ENCODE measurements at regions not wholly inside any gene's neighbourhood (a gene's known extent, or its start where the extent isn't known, plus 50 kb on each side); places are given as distances from the start of the nearest gene placed in this dataset.

GRCh38 chr18:25818505-25818904 lies 271.9 kb downstream of the SS18 start:
- no peak overlapping the region for H3K27ac ChIP-seq
- H3K4me1 ChIP-seq (replicated peaks): no peaks in the 10 kb centered on the region
- TF ChIP-seq POLR2AphosphoS5 (IDR thresholded peaks at IDR 0.05) (no peak), CTCF (IDR thresholded peaks at IDR 0.05) (no peak), POLR2A (IDR thresholded peaks at IDR 0.05) (no peak)
- intact Hi-C loops (cut with DNase I): no loop called here
- no peak for DNase-seq (ENCODE audit: low spot score)
- H3K9me3 ChIP-seq: no peaks in the 10 kb centered on the region
- no peaks in the 10 kb centered on the region for H3K27me3 ChIP-seq (replicated peaks; ENCODE audit: insufficient read depth)
- WGBS: 90% methylated on average over 6 of the region's 6 CpGs
- no peak overlapping the region for H3K4me3 ChIP-seq
- H3K36me3 ChIP-seq: no peaks in the 10 kb centered on the region

DNA sequence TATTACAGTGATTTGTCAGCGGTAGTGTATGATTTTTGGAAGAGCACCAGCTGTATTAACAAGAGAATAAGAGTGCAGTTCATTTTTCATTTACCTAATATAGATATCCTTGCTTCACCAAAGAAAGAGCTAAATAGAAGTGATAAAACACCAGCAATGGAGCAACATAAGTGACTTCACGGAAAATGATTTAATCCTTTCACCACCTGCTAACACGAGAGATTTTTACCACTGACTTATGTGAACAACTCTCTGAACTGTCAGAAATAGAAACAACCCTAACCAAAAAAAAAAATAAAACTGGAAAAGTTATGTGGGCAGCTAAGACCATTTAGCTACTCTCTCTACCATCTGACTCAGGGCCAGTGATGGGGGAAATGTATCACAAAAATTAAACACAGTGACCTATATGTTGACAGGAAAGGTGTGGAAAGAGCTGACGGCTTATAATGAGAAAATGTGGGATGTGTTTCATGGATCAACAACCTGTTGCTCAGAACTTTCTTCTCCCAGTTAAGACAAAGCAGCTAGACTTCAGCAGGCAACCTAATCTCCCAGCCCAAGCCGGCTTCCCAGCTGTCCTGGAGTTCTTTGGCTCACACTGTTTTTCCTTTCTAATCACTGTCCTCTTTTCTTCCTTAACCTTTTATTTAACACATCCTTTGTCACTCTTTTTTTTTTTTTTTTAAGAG lies 272.7 kb downstream of the SS18 start:
- no peak for DNase-seq (ENCODE audit: low spot score)
- Histone ChIP-seq H3K4me3 (no peak overlapping the region), H3K9me3 (no peaks in the 10 kb centered on the region), H3K27ac (no peak overlapping the region), H3K36me3 (no peaks in the 10 kb centered on the region), H3K27me3 (replicated peaks; ENCODE audit: insufficient read depth) (no peaks in the 10 kb centered on the region), H3K4me1 (replicated peaks) (no peaks in the 10 kb centered on the region)
- intact Hi-C loops (cut with DNase I): no loop called here
- WGBS: 66% methylated on average over 5 of the region's 5 CpGs
- TF ChIP-seq POLR2AphosphoS5 (IDR thresholded peaks at IDR 0.05) (no peak), POLR2A (IDR thresholded peaks at IDR 0.05) (no peak), CTCF (IDR thresholded peaks at IDR 0.05) (no peak)

DNA sequence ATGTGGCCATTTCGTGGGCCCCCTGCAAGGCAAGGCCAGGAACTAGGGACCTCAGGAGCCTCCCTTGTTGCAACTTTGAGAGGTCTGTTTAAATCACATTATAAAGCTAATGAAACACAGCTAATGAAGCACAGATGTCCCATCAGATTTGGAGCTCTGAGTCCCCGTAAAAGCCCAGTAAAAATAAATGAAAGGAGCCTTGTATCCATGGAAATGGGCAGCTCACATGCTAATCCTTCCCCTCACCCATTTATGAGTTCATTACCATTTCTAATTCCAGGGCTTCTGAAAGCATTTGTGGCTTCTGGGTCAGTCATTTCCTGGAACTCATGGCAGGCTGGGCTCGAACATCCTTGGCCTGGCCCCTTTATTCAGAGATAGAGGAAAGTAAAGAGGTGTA lies 274.8 kb downstream of the SS18 start:
- Histone ChIP-seq H3K9me3 (no peaks in the 10 kb centered on the region), H3K27me3 (replicated peaks; ENCODE audit: insufficient read depth) (no peaks in the 10 kb centered on the region), H3K4me1 (replicated peaks) (no peaks in the 10 kb centered on the region), H3K4me3 (no peak overlapping the region), H3K36me3 (no peaks in the 10 kb centered on the region), H3K27ac (no peak overlapping the region)
- WGBS: 57% methylated on average over 3 of the region's 3 CpGs
- DNase-seq (ENCODE audit: low spot score): no peak
- TF ChIP-seq CTCF (IDR thresholded peaks at IDR 0.05): no peak
- TF ChIP-seq POLR2A (IDR thresholded peaks at IDR 0.05): no peak
- TF ChIP-seq POLR2AphosphoS5 (IDR thresholded peaks at IDR 0.05): no peak
- intact Hi-C loops (cut with DNase I): no loop called here

DNA sequence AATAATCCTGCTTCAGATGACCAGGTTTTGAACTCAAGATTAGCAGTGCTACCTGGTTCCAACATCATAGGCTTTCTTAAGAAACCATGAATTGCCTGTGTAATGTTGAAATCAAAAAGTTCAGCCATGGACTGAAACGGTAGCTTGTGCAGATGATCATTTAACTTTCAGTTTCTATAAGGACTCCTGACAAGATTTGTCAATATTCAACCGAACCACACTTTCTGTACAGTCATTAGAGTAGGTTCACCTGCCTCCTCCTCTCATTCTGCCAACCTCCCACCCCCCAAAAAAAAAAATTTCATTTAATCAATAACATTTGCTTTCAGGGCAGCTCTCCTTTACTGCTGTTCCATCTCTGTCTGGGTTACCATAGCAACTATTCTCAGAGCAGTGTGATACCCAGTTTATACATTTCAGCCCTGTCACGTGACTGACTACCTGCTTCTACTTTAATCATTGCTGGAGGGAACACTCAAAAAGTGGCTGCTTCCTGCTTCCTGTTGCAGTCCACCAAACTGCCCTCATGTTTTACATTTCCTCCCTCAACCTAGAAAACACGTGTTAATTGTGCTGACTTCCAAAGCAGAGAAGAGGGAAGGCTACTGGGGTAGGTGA lies 275.5 kb downstream of the SS18 start:
- intact Hi-C loops (cut with DNase I): no loop called here
- DNase-seq (ENCODE audit: low spot score): no peak
- H3K27me3 ChIP-seq (replicated peaks; ENCODE audit: insufficient read depth): no peaks in the 10 kb centered on the region
- H3K27ac ChIP-seq: no peak overlapping the region
- TF ChIP-seq POLR2A (IDR thresholded peaks at IDR 0.05): no peak
- no peak for TF ChIP-seq CTCF (IDR thresholded peaks at IDR 0.05)
- no peak for TF ChIP-seq POLR2AphosphoS5 (IDR thresholded peaks at IDR 0.05)
- H3K9me3 ChIP-seq: no peaks in the 10 kb centered on the region
- H3K4me1 ChIP-seq (replicated peaks): no peaks in the 10 kb centered on the region
- H3K4me3 ChIP-seq: no peak overlapping the region
- no peaks in the 10 kb centered on the region for H3K36me3 ChIP-seq
- WGBS: 70% methylated on average over 4 of the region's 4 CpGs

- no peak overlapping the region for H3K27ac ChIP-seq
- no peaks in the 10 kb centered on the region for H3K27me3 ChIP-seq (replicated peaks; ENCODE audit: insufficient read depth)
- no peak for DNase-seq (ENCODE audit: low spot score)
- intact Hi-C loops (cut with DNase I): no loop called here
- H3K4me3 ChIP-seq: no peak overlapping the region
- H3K36me3 ChIP-seq: no peaks in the 10 kb centered on the region
- no peaks in the 10 kb centered on the region for H3K4me1 ChIP-seq (replicated peaks)
- no peak for TF ChIP-seq CTCF (IDR thresholded peaks at IDR 0.05)
- 61% methylated on average over 5 of the region's 5 CpGs for WGBS
- H3K9me3 ChIP-seq: no peaks in the 10 kb centered on the region
Measured at GRCh38 chr18:25813110-25813509, 277.3 kb downstream of the SS18 start.
